ENCODE measurements at regions not wholly inside any gene's neighbourhood (a gene's known extent, or its start where the extent isn't known, plus 50 kb on each side); places are given as distances from the start of the nearest gene placed in this dataset.

DNA sequence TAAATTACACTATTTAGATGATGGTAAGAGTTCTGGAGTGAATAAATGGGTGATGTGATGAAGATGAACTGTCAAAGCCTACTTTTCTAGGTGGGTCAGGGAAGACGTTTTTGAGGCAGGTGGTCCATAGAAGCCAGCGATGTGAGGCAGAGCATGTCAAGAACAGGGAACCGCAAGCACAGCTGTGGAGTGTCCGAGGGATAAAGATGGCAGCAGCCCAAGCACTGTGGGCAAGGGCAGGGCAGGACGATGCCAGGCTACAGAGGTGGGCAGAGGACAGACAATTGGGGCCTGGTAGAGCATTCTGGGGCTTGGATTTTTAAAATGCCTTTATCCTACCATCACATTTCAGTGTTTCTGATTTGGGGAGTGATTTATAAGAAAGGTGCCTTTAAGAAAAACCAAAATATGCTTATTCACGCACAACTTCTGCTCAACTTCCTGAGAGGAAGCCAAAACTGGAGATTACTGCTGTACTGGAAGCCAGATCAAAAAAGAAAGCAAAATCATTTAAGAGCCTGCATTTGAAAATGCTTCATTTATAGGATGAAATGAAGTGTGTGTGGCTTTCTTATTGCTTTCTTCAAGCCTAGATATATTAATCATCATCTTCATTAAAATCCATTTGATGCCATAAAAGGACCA lies 119.0 kb upstream of the WDR17 start:
- FAIRE-seq (no peak), DNase-seq (ENCODE audit: low read depth) (no peak)
- H3K4me2 ChIP-seq (ENCODE audit: low read length): peak overlapping the region; percentile 26
- H3K9me3 ChIP-seq (ENCODE audit: insufficient read depth, low read depth, low read length): no peaks in the 10 kb centered on the region
- no peaks in the 10 kb centered on the region for H3K36me3 ChIP-seq (ENCODE audit: insufficient read depth, low read length)
- no peaks in the 10 kb centered on the region for H3K4me1 Mint-ChIP-seq (ENCODE audit: low read depth, unreplicated experiment)
- no peak overlapping the region for H3K27ac Mint-ChIP-seq (ENCODE audit: unreplicated experiment)
- no peak overlapping the region for H3K4me3 Mint-ChIP-seq (ENCODE audit: unreplicated experiment)
- H3K9ac ChIP-seq (ENCODE audit: low read length): no peak overlapping the region
- H3K9me3 Mint-ChIP-seq (ENCODE audit: unreplicated experiment): no peaks in the 10 kb centered on the region
- H3K4me3 ChIP-seq (ENCODE audit: insufficient read depth, low read depth, low read length): no peak overlapping the region
- H3K27me3 Mint-ChIP-seq (ENCODE audit: low read depth, unreplicated experiment): no peaks in the 10 kb centered on the region
- no peak overlapping the region for H3K27ac ChIP-seq (ENCODE audit: low read depth, low read length)
- H2AFZ ChIP-seq (ENCODE audit: low read depth, low read length): no peak overlapping the region
- peaks cover 5% of the 10 kb centered on the region for H3K4me1 ChIP-seq (ENCODE audit: insufficient read depth, low read length)
- no peaks in the 10 kb centered on the region for H3K79me2 ChIP-seq (ENCODE audit: insufficient read depth, low read length)
- no peaks in the 10 kb centered on the region for H3K27me3 ChIP-seq (ENCODE audit: insufficient read depth, low read length)
- no peaks in the 10 kb centered on the region for H4K20me1 ChIP-seq (ENCODE audit: insufficient read depth, low read length)
- no peaks in the 10 kb centered on the region for H3K36me3 Mint-ChIP-seq (ENCODE audit: low read depth, unreplicated experiment)
- TF ChIP-seq CTCF (IDR thresholded peaks at IDR 0.05; ENCODE audit: insufficient read depth, low read depth, low read length): no peak
- TF ChIP-seq EZH2 (IDR thresholded peaks at IDR 0.05; ENCODE audit: insufficient read depth, low read length): no peak

GRCh38 chr4:175947117-175947722 lies 118.4 kb upstream of the WDR17 start:
- Mint-ChIP-seq H3K27me3 (ENCODE audit: low read depth, unreplicated experiment) (no peaks in the 10 kb centered on the region), H3K9me3 (ENCODE audit: unreplicated experiment) (no peaks in the 10 kb centered on the region), H3K4me3 (ENCODE audit: unreplicated experiment) (no peak overlapping the region), H3K36me3 (ENCODE audit: low read depth, unreplicated experiment) (no peaks in the 10 kb centered on the region), H3K27ac (ENCODE audit: unreplicated experiment) (no peak overlapping the region), H3K4me1 (ENCODE audit: low read depth, unreplicated experiment) (no peaks in the 10 kb centered on the region)
- H3K4me1 ChIP-seq (ENCODE audit: insufficient read depth, low read length): peaks cover 5% of the 10 kb centered on the region
- DNase-seq (ENCODE audit: low read depth): no peak
- no peak for FAIRE-seq
- H2AFZ ChIP-seq (ENCODE audit: low read depth, low read length): no peak overlapping the region
- H3K4me3 ChIP-seq (ENCODE audit: insufficient read depth, low read depth, low read length): no peak overlapping the region
- no peaks in the 10 kb centered on the region for H4K20me1 ChIP-seq (ENCODE audit: insufficient read depth, low read length)
- H3K79me2 ChIP-seq (ENCODE audit: insufficient read depth, low read length): no peaks in the 10 kb centered on the region
- peak overlapping the region; percentile 26 for H3K4me2 ChIP-seq (ENCODE audit: low read length)
- no peak overlapping the region for H3K9ac ChIP-seq (ENCODE audit: low read length)
- H3K9me3 ChIP-seq (ENCODE audit: insufficient read depth, low read depth, low read length): no peaks in the 10 kb centered on the region
- TF ChIP-seq CTCF (IDR thresholded peaks at IDR 0.05; ENCODE audit: insufficient read depth, low read depth, low read length): peak; percentile 55
- TF ChIP-seq EZH2 (IDR thresholded peaks at IDR 0.05; ENCODE audit: insufficient read depth, low read length): no peak
- H3K27me3 ChIP-seq (ENCODE audit: insufficient read depth, low read length): no peaks in the 10 kb centered on the region
- H3K27ac ChIP-seq (ENCODE audit: low read depth, low read length): no peak overlapping the region
- H3K36me3 ChIP-seq (ENCODE audit: insufficient read depth, low read length): no peaks in the 10 kb centered on the region

GRCh38 chr4:175951794-175952193 lies 113.8 kb upstream of the WDR17 start:
- H2AFZ ChIP-seq (ENCODE audit: low read depth, low read length): no peak overlapping the region
- no peak overlapping the region for H3K9ac ChIP-seq (ENCODE audit: low read length)

More at GRCh38 chr4:175951794-175952193, 113.8 kb upstream of the WDR17 start:
- Histone ChIP-seq H3K4me3 (ENCODE audit: insufficient read depth, low read depth, low read length) (no peak overlapping the region), H3K36me3 (ENCODE audit: insufficient read depth, low read length) (no peaks in the 10 kb centered on the region), H3K27ac (ENCODE audit: low read depth, low read length) (no peak overlapping the region), H3K4me1 (ENCODE audit: insufficient read depth, low read length) (peaks cover under 1% of the 10 kb centered on the region), H3K4me2 (ENCODE audit: low read length) (no peak overlapping the region), H4K20me1 (ENCODE audit: insufficient read depth, low read length) (no peaks in the 10 kb centered on the region), H3K27me3 (ENCODE audit: insufficient read depth, low read length) (no peaks in the 10 kb centered on the region), H3K9me3 (ENCODE audit: insufficient read depth, low read depth, low read length) (no peaks in the 10 kb centered on the region), H3K79me2 (ENCODE audit: insufficient read depth, low read length) (no peaks in the 10 kb centered on the region)
- TF ChIP-seq CTCF (IDR thresholded peaks at IDR 0.05; ENCODE audit: insufficient read depth, low read depth, low read length): no peak
- TF ChIP-seq EZH2 (IDR thresholded peaks at IDR 0.05; ENCODE audit: insufficient read depth, low read length): no peak
- peaks cover 2% of the 10 kb centered on the region for H3K4me1 Mint-ChIP-seq (ENCODE audit: low read depth, unreplicated experiment)
- no peaks in the 10 kb centered on the region for H3K27me3 Mint-ChIP-seq (ENCODE audit: low read depth, unreplicated experiment)
- H3K36me3 Mint-ChIP-seq (ENCODE audit: low read depth, unreplicated experiment): no peaks in the 10 kb centered on the region
- DNase-seq (ENCODE audit: low read depth) (peak; percentile 68), FAIRE-seq (no peak)
- peaks cover 2% of the 10 kb centered on the region for H3K9me3 Mint-ChIP-seq (ENCODE audit: unreplicated experiment)
- H3K4me3 Mint-ChIP-seq (ENCODE audit: unreplicated experiment): no peak overlapping the region
- H3K27ac Mint-ChIP-seq (ENCODE audit: unreplicated experiment): no peak overlapping the region
